ENCODE measurements at regions not wholly inside any gene's neighbourhood (a gene's known extent, or its start where the extent isn't known, plus 50 kb on each side); places are given as distances from the start of the nearest gene placed in this dataset.

DNA sequence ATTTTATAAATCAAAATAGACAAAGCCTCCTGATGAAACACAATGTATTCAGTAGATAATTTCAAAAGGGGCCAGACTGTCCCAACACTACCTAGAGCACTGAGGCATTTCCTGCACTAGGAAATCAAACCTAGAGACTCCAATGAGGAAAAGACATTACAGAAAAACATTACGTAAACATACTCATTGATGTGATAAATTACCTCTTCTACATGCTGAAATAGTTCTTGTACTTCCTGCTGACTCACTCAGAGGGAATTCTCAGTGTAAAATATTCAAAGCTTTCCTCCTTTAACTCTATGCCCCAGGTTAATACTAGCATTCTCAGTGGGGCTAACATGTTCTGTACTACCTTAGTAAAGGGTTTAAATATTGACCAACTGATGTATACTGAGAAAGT is 178.0 kb downstream of the ESM1 start:
- Mint-ChIP-seq H3K27me3 (ENCODE audit: low read depth in 2 of 2) (no peaks in the 10 kb centered on the region), H3K4me1 (no peaks in the 10 kb centered on the region), H3K36me3 (no peaks in the 10 kb centered on the region), H3K9me3 (no peaks in the 10 kb centered on the region), H3K27ac (no peak overlapping the region), H3K4me3 (no peak overlapping the region)
- no peak for DNase-seq
- intact Hi-C loops (cut with micrococcal nuclease), result no loop called here
- no peak for ATAC-seq
- no peak for TF ChIP-seq CTCF (IDR thresholded peaks at IDR 0.05)
- Histone ChIP-seq H3K27me3 (ENCODE audit: control insufficient read depth, insufficient read depth, low read length) (no peaks in the 10 kb centered on the region), H3K36me3 (ENCODE audit: control insufficient read depth, insufficient read depth, low read length) (no peaks in the 10 kb centered on the region), H3K4me1 (ENCODE audit: control insufficient read depth, insufficient read depth, low read length) (no peaks in the 10 kb centered on the region), H3K4me3 (ENCODE audit: low read length) (no peak overlapping the region), H3K27ac (ENCODE audit: low read length) (no peak overlapping the region), H3K9me3 (ENCODE audit: control insufficient read depth, insufficient read depth, low read length) (no peaks in the 10 kb centered on the region)
- 50% methylated on average over 1 of the region's 1 CpG for WGBS (ENCODE audit: insufficient coverage)

- Mint-ChIP-seq H3K27ac (no peak overlapping the region), H3K27me3 (ENCODE audit: low read depth in 2 of 2) (no peaks in the 10 kb centered on the region), H3K36me3 (no peaks in the 10 kb centered on the region), H3K4me3 (no peak overlapping the region), H3K4me1 (peaks cover 0 to 2% of the 10 kb centered on the region in 2 donors), H3K9me3 (no peaks in the 10 kb centered on the region)
- DNase-seq, result no peak
- ATAC-seq, result no peak
- no peak for TF ChIP-seq CTCF (IDR thresholded peaks at IDR 0.05)
- intact Hi-C loops (cut with micrococcal nuclease), result no loop called here
- no peaks in the 10 kb centered on the region for H3K36me3 ChIP-seq (ENCODE audit: control insufficient read depth, insufficient read depth, low read length)
- 89% methylated on average over 1 of the region's 2 CpGs for WGBS (ENCODE audit: insufficient coverage)
- H3K27ac ChIP-seq (ENCODE audit: low read length), result no peak overlapping the region
- H3K27me3 ChIP-seq (ENCODE audit: control insufficient read depth, insufficient read depth, low read length), result no peaks in the 10 kb centered on the region
- no peaks in the 10 kb centered on the region for H3K4me1 ChIP-seq (ENCODE audit: control insufficient read depth, insufficient read depth, low read length)
- no peaks in the 10 kb centered on the region for H3K9me3 ChIP-seq (ENCODE audit: control insufficient read depth, insufficient read depth, low read length)
- no peak overlapping the region for H3K4me3 ChIP-seq (ENCODE audit: low read length)
Measured at GRCh38 chr5:54804521-54804920, 180.9 kb downstream of the ESM1 start.

- Mint-ChIP-seq H3K4me1 (peaks cover 0 to 5% of the 10 kb centered on the region in 2 donors), H3K36me3 (no peaks in the 10 kb centered on the region), H3K9me3 (no peaks in the 10 kb centered on the region), H3K27me3 (ENCODE audit: low read depth in 2 of 2) (no peaks in the 10 kb centered on the region), H3K27ac (no peak overlapping the region), H3K4me3 (no peak overlapping the region)
- no peak overlapping the region for H3K27ac ChIP-seq (ENCODE audit: low read length)
- no peak overlapping the region for H3K4me3 ChIP-seq (ENCODE audit: low read length)
- ATAC-seq (no peak), DNase-seq (no peak)
- H3K9me3 ChIP-seq (ENCODE audit: control insufficient read depth, insufficient read depth, low read length), result no peaks in the 10 kb centered on the region
- no peaks in the 10 kb centered on the region for H3K27me3 ChIP-seq (ENCODE audit: control insufficient read depth, insufficient read depth, low read length)
- 94% methylated on average over 2 of the region's 3 CpGs for WGBS (ENCODE audit: insufficient coverage)
- no peak for TF ChIP-seq CTCF (IDR thresholded peaks at IDR 0.05)
- intact Hi-C loops (cut with micrococcal nuclease), result no loop called here
- no peaks in the 10 kb centered on the region for H3K4me1 ChIP-seq (ENCODE audit: control insufficient read depth, insufficient read depth, low read length)
- H3K36me3 ChIP-seq (ENCODE audit: control insufficient read depth, insufficient read depth, low read length), result no peaks in the 10 kb centered on the region
Measured at GRCh38 chr5:54804086-54804485, 181.3 kb downstream of the ESM1 start.

- no peak for TF ChIP-seq CTCF (IDR thresholded peaks at IDR 0.05)
- no peaks in the 10 kb centered on the region for H3K27me3 Mint-ChIP-seq (ENCODE audit: low read depth in 2 of 2)
- 77% methylated on average over 3 of the region's 3 CpGs for WGBS (ENCODE audit: insufficient coverage)
- H3K27ac Mint-ChIP-seq, result no peak overlapping the region
- H3K4me1 ChIP-seq (ENCODE audit: control insufficient read depth, insufficient read depth, low read length), result no peaks in the 10 kb centered on the region
- no peaks in the 10 kb centered on the region for H3K9me3 Mint-ChIP-seq
- H3K4me3 ChIP-seq (ENCODE audit: low read length), result no peak overlapping the region
- DNase-seq (no peak), ATAC-seq (no peak)
- no peaks in the 10 kb centered on the region for H3K27me3 ChIP-seq (ENCODE audit: control insufficient read depth, insufficient read depth, low read length)
- peaks cover 2 to 5% of the 10 kb centered on the region in 2 donors for H3K4me1 Mint-ChIP-seq
- H3K36me3 Mint-ChIP-seq, result no peaks in the 10 kb centered on the region
- H3K36me3 ChIP-seq (ENCODE audit: control insufficient read depth, insufficient read depth, low read length), result no peaks in the 10 kb centered on the region
- no peaks in the 10 kb centered on the region for H3K9me3 ChIP-seq (ENCODE audit: control insufficient read depth, insufficient read depth, low read length)
- H3K4me3 Mint-ChIP-seq, result no peak overlapping the region
- no peak overlapping the region for H3K27ac ChIP-seq (ENCODE audit: low read length)
- intact Hi-C loops (cut with micrococcal nuclease), result no loop called here
Measured at GRCh38 chr5:54803471-54804011, 181.9 kb downstream of the ESM1 start.
